NB4 (cell line): ENCODE measurements at regions not wholly inside any gene's neighbourhood (a gene's known extent, or its start where the extent isn't known, plus 50 kb on each side); places are given as distances from the start of the nearest gene placed in this dataset.

Source experiments
- DNase-seq: peaks from one replicate; pipeline ENCODE4 v3.0.0; 2010; ENCODE audit warnings: low read depth
- H3K4me3 ChIP-seq: one replicate; pipeline ENCODE4 v1.5.1; 2011; ENCODE audit warnings: mild to moderate bottlenecking, low read depth, low read length, moderate library complexity
- MYC ChIP-seq: IDR thresholded peaks from 2 replicates; pipeline ENCODE4 v1.6.1; 2011; ENCODE audit warnings: low read depth, low read length
- POLR2A ChIP-seq: IDR thresholded peaks from 2 replicates; pipeline ENCODE4 v1.6.1; 2011; ENCODE audit warnings: mild to moderate bottlenecking; ENCODE audit not compliant: insufficient read length; ENCODE audit errors: extremely low read depth
- TF ChIP-seq, protein P1 (sequence below): IDR thresholded peaks from 2 replicates; pipeline ENCODE4 v1.6.1; 2011; ENCODE audit warnings: low read depth, low read length
- TF ChIP-seq, protein P2 (sequence below): IDR thresholded peaks from one replicate; pipeline ENCODE4 v1.5.1; 2012; ENCODE audit warnings: low read depth, low read length

DNA sequence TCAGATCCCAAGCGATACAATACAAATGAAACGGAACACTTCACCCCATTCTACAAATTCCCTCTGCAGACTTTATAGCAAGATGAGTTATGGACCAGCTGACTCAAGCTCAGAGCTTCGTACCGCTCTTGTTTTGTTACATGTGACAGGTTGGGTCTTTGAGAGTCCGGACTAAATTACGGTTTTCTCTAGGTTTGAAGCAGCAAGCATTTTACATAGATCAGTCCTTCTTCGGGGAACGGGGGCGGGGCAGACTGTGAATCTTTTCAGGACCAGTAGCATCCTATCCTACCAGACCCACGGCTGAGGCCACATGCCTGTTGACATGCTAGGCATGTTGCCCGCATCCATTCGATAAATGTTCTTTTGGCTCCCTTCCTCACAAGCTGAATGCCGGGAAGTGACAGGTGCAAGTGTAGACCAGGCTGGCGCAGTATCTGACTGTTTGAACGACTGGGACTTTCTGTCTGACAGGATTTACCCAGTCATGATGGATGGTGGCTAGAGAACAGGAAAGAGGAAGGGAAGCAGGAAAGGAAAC is 811.0 kb upstream of the GRAMD2B start:
- TF ChIP-seq POLR2A (no peak), MYC (no peak)
- TF ChIP-seq, protein P1, sequence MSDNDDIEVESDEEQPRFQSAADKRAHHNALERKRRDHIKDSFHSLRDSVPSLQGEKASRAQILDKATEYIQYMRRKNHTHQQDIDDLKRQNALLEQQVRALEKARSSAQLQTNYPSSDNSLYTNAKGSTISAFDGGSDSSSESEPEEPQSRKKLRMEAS, result no peak

DNA sequence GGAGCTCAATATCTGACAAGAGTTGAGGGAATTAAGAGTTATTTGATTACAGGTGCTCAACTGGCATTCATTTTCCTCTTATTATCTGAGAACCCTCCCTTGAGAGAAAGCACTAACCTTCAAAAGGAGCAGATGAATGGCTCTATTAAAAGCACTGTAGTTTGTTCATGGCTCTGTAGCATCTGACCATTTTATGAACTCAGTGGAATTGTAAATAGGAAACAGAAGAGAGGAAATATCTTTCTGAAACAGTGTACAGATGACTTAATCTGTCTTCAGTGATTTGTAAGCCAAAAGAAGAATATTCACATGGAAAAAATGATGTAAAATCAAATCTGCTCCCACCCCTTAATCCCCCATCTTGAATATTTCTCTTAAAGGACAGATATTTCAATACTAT is 810.4 kb upstream of the GRAMD2B start:
- no peak for TF ChIP-seq POLR2A
- no peak for TF ChIP-seq MYC
- TF ChIP-seq, protein P2, sequence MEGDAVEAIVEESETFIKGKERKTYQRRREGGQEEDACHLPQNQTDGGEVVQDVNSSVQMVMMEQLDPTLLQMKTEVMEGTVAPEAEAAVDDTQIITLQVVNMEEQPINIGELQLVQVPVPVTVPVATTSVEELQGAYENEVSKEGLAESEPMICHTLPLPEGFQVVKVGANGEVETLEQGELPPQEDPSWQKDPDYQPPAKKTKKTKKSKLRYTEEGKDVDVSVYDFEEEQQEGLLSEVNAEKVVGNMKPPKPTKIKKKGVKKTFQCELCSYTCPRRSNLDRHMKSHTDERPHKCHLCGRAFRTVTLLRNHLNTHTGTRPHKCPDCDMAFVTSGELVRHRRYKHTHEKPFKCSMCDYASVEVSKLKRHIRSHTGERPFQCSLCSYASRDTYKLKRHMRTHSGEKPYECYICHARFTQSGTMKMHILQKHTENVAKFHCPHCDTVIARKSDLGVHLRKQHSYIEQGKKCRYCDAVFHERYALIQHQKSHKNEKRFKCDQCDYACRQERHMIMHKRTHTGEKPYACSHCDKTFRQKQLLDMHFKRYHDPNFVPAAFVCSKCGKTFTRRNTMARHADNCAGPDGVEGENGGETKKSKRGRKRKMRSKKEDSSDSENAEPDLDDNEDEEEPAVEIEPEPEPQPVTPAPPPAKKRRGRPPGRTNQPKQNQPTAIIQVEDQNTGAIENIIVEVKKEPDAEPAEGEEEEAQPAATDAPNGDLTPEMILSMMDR, result no peak
- TF ChIP-seq, protein P1, result no peak
- no peak overlapping the region for H3K4me3 ChIP-seq
- no peak for DNase-seq

More for the DNA sequence above, 811.0 kb upstream of the GRAMD2B start:
- no peak for DNase-seq
- H3K4me3 ChIP-seq, result no peak overlapping the region

DNA sequence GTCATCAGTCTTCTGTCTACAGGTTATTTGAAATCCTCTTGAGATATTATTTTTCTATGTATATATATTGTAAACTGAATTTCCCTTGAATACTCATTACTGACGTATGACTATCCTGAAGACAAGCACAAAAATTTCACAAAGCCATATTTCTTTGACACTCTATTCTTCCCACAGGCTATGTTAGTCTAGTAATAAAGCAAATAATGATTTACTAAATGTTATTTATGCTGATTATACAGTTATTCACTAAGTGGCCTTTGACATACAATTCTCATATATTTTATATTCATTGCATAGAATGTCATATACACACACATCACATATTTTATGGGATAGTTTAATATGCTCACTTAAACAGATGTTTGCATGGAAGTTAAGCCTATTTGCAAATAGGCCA is 793.0 kb upstream of the GRAMD2B start:
- TF ChIP-seq MYC, result no peak
- no peak for DNase-seq

DNA sequence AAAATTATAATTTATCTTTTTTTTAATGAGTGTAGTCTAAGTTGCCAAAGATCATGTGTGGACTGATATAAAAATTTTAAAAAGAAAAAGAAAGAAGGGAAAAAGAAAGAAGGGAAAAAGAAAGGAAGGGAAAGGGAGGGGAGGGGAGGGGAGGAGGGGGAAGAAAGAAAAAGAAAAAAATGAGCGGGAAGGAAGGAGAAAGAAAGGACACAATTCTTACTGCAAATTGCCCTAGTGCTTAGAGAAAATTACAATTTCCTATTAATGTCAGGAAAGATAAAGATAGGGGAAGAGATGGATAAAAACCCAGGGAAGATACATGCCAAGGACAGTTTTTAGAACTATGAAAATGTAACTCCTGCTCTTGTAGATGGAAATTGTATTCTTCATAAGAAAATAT is 789.7 kb upstream of the GRAMD2B start:
- no peak overlapping the region for H3K4me3 ChIP-seq
- TF ChIP-seq, protein P2, result no peak
- TF ChIP-seq, protein P1, result no peak
- TF ChIP-seq POLR2A (no peak), MYC (no peak)
- DNase-seq, result no peak

More for the DNA sequence above, 793.0 kb upstream of the GRAMD2B start:
- H3K4me3 ChIP-seq, result no peak overlapping the region

DNA sequence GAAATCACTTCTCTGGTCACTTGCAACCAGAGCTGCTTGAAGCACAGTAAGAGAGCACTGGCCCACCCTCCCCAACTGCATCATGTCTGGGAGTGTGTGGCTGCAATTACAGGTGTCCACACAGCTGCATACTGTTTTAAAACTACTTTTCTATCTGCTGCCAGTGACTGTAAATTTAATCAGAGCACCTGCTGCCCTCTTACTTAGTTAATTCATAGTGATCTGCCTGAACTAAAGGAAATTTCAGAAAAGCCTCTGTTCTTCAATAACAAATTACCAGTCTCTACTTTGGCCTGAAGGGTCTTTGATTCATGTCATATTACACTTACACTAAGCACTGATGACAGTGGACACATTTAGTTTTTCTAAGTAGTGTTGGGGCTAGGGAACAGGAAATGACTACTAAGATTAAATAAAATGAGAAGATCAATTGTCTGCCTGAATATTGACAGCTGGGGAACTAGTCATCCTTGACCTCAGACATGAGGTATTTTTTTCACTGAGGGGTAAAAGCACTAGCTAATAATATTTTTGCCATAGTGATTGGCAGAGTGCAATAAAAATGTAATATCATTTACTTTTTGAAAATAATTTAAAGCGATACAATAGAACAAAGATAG is 788.9 kb upstream of the GRAMD2B start:
- no peak for TF ChIP-seq POLR2A
- TF ChIP-seq, protein P2, result no peak
- TF ChIP-seq, protein P1, result no peak
- no peak for TF ChIP-seq MYC
- no peak overlapping the region for H3K4me3 ChIP-seq
- DNase-seq, result no peak

DNA sequence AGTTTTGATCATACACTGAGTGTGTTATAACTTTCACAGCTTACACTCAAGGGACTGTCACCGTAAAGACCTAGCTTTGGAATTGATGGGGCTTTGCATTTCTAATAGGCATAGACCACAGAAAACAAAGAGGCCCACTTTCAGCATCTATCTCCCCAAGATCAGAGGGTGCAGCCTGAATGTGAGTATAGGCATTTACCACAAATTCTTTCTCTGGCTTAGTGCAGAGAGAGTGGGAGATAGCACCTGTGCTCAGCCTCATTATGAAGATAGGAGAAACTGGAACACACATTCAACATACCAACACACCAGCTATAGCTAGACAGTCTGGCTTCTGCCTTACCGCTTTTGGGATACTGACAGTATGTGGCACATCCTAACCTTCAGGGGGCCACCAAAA is 783.4 kb upstream of the GRAMD2B start:
- TF ChIP-seq, protein P1, result no peak
- TF ChIP-seq POLR2A (no peak), MYC (no peak)
- TF ChIP-seq, protein P2, result no peak
- no peak for DNase-seq
- H3K4me3 ChIP-seq, result no peak overlapping the region

DNA sequence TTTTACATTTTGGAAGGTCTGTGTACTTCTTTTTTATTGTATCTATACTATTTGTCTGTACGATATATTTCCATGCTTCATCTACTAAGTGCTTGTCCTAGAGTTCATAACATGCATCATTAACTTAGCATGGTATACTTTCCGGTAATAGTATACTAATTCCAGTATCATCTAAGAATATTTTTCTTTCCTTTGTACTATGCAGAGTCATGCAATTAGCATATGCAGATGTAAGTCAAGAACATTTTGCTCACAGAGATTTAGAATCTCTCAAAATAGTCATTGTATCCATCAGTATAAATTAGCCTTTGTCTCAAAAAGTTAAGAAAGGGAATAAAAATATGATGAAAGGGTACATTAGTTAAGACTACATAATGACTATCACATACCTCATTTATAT is 770.4 kb upstream of the GRAMD2B start:
- TF ChIP-seq POLR2A (no peak), MYC (no peak)
- TF ChIP-seq, protein P2, result no peak
- TF ChIP-seq, protein P1, result no peak
- no peak overlapping the region for H3K4me3 ChIP-seq
- no peak for DNase-seq
